ENCODE measurements at regions not wholly inside any gene's neighbourhood (a gene's known extent, or its start where the extent isn't known, plus 50 kb on each side); places are given as distances from the start of the nearest gene placed in this dataset.

DNA sequence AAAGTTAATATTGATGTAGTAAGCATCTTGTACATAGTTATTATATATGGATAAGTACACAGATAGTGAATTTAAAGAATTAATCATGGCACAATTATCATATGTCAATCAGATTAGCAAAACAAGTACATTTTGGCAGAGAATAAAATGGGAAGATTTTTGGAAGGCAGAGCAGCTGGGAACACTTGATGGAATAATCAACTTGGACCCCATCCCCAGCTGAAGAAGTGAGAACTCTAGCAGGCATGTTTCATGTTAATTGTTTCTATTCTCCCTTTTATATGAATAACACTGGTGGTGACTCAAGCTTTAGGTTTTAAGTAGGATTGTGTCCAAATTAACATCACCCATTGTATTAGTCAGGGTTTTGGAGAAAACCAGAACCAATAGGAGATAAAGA lies 198.7 kb downstream of the KCNJ2 start:
- H3K4me1 ChIP-seq = no peaks in the 10 kb centered on the region
- ATAC-seq (no peak), FAIRE-seq (no peak), DNase-seq (ENCODE audit: low read depth in 1 of 2, low spot score in 1 of 2) (no peak)
- H3K4me2 ChIP-seq = no peak overlapping the region
- no peak overlapping the region for H3K27ac ChIP-seq
- TF ChIP-seq CBX2 (IDR thresholded peaks at IDR 0.05; ENCODE audit: borderline replicate concordance, low read depth) (no peak), JUN (IDR thresholded peaks at IDR 0.05) (no peak), RARB (CRISPR knock-in tag; IDR thresholded peaks at IDR 0.05) (no peak), HOXB5 (CRISPR knock-in tag; IDR thresholded peaks at IDR 0.05) (no peak), ZNF302 (CRISPR knock-in tag; IDR thresholded peaks at IDR 0.05) (no peak), FOSL2 (IDR thresholded peaks at IDR 0.05) (no peak), FOSL2 (CRISPR knock-in tag; IDR thresholded peaks at IDR 0.05) (no peak), BHLHE40 (IDR thresholded peaks at IDR 0.05; ENCODE audit: low read depth, low read length) (no peak), NFE2L2 (conservative IDR thresholded peaks at IDR 0.05; ENCODE audit: low read length) (no peak), KDM1A (IDR thresholded peaks at IDR 0.05; ENCODE audit: low read depth) (no peak)
- TF ChIP-seq, protein P1, sequence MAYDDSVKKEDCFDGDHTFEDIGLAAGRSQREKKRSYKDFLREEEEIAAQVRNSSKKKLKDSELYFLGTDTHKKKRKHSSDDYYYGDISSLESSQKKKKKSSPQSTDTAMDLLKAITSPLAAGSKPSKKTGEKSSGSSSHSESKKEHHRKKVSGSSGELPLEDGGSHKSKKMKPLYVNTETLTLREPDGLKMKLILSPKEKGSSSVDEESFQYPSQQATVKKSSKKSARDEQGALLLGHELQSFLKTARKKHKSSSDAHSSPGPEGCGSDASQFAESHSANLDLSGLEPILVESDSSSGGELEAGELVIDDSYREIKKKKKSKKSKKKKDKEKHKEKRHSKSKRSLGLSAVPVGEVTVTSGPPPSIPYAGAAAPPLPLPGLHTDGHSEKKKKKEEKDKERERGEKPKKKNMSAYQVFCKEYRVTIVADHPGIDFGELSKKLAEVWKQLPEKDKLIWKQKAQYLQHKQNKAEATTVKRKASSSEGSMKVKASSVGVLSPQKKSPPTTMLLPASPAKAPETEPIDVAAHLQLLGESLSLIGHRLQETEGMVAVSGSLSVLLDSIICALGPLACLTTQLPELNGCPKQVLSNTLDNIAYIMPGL (CRISPR knock-in tag; IDR thresholded peaks at IDR 0.05; ENCODE audit: borderline replicate concordance) = no peak
- TF ChIP-seq, protein P2, sequence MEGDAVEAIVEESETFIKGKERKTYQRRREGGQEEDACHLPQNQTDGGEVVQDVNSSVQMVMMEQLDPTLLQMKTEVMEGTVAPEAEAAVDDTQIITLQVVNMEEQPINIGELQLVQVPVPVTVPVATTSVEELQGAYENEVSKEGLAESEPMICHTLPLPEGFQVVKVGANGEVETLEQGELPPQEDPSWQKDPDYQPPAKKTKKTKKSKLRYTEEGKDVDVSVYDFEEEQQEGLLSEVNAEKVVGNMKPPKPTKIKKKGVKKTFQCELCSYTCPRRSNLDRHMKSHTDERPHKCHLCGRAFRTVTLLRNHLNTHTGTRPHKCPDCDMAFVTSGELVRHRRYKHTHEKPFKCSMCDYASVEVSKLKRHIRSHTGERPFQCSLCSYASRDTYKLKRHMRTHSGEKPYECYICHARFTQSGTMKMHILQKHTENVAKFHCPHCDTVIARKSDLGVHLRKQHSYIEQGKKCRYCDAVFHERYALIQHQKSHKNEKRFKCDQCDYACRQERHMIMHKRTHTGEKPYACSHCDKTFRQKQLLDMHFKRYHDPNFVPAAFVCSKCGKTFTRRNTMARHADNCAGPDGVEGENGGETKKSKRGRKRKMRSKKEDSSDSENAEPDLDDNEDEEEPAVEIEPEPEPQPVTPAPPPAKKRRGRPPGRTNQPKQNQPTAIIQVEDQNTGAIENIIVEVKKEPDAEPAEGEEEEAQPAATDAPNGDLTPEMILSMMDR (IDR thresholded peaks at IDR 0.05) = no peak
- TF ChIP-seq, protein P3, sequence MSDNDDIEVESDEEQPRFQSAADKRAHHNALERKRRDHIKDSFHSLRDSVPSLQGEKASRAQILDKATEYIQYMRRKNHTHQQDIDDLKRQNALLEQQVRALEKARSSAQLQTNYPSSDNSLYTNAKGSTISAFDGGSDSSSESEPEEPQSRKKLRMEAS (IDR thresholded peaks at IDR 0.05) = no peak
- ChIA-PET CTCF (interaction anchor here (1.4 kb wide), 1 partner anchor 8 kb away, joined by 3 read pairs; no protein-coding TSS in a partner anchor), POLR2A (no interaction called here)
- H3K9me3 ChIP-seq = no peaks in the 10 kb centered on the region
- no peak overlapping the region for H3K4me3 ChIP-seq

DNA sequence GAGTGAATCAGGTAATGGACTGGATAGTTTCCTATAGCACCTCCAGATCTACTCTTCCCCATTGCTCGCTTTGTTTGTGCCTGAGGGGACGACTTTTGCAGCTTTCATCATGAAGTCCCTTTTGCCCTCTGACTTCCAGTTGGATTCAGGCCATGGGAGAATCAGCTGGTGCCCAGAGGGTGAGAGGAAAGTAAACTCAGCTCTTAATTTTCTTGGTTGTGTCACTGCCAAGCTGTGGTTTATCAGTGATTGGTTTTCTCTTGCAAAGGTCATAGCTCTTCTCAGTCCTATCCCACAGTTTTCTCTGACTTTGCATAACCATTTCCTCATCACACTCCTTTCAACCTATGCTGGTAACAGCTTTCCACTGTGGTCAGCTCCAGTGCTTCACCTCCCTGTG lies 200.1 kb downstream of the KCNJ2 start:
- FAIRE-seq (no peak), DNase-seq (ENCODE audit: low read depth in 1 of 2, low spot score in 1 of 2) (no peak)

More for the DNA sequence above, 200.1 kb downstream of the KCNJ2 start:
- WGBS (ENCODE audit: missing lambda C conversion rate) = 35% methylated on average over 2 of the region's 2 CpGs
- H3K4me2 ChIP-seq = no peak overlapping the region
- no peak overlapping the region for H3K27ac ChIP-seq
- no peak overlapping the region for H3K4me3 ChIP-seq
- CTCF ChIA-PET = interaction anchor here (0.7 to 0.9 kb wide), 2 partner anchors 12 to 894 kb away, joined by 3 read pairs; no protein-coding TSS in a partner anchor
- TF ChIP-seq MAZ (IDR thresholded peaks at IDR 0.05; ENCODE audit: borderline replicate concordance, low read depth, low read length) = no peak
- TF ChIP-seq FOSL2 (IDR thresholded peaks at IDR 0.05) = no peak
- TF ChIP-seq FOSL2 (CRISPR knock-in tag; IDR thresholded peaks at IDR 0.05) = no peak
- TF ChIP-seq, protein P4, sequence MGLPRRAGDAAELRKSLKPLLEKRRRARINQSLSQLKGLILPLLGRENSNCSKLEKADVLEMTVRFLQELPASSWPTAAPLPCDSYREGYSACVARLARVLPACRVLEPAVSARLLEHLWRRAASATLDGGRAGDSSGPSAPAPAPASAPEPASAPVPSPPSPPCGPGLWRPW (IDR thresholded peaks at IDR 0.05) = no peak
- no peak for TF ChIP-seq EP300 (IDR thresholded peaks at IDR 0.05)
- no peak for TF ChIP-seq RFX5 (IDR thresholded peaks at IDR 0.05)
- TF ChIP-seq, protein P5, sequence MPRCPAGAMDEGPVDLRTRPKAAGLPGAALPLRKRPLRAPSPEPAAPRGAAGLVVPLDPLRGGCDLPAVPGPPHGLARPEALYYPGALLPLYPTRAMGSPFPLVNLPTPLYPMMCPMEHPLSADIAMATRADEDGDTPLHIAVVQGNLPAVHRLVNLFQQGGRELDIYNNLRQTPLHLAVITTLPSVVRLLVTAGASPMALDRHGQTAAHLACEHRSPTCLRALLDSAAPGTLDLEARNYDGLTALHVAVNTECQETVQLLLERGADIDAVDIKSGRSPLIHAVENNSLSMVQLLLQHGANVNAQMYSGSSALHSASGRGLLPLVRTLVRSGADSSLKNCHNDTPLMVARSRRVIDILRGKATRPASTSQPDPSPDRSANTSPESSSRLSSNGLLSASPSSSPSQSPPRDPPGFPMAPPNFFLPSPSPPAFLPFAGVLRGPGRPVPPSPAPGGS (IDR thresholded peaks at IDR 0.05) = no peak
- TF ChIP-seq GATA3 (IDR thresholded peaks at IDR 0.05; ENCODE audit: borderline replicate concordance) = no peak
- TF ChIP-seq POLR2AphosphoS2 (conservative IDR thresholded peaks at IDR 0.05; ENCODE audit: low read length) = no peak
- no peak for TF ChIP-seq HEYL (CRISPR knock-in tag; IDR thresholded peaks at IDR 0.05)
- no peak for TF ChIP-seq NFE2L2 (conservative IDR thresholded peaks at IDR 0.05; ENCODE audit: low read length)
- no peak for TF ChIP-seq NPAS2 (CRISPR knock-in tag; IDR thresholded peaks at IDR 0.05; ENCODE audit: borderline replicate concordance)
- TF ChIP-seq TP53 (CRISPR knock-in tag; IDR thresholded peaks at IDR 0.05) = no peak
- TF ChIP-seq, protein P2 (IDR thresholded peaks at IDR 0.05) = no peak
- no peak for TF ChIP-seq SREBF2 (IDR thresholded peaks at IDR 0.05)
- TF ChIP-seq FOSB (CRISPR knock-in tag; IDR thresholded peaks at IDR 0.05) = no peak
- TF ChIP-seq RARB (CRISPR knock-in tag; IDR thresholded peaks at IDR 0.05) = no peak
- TF ChIP-seq FOXS1 (CRISPR knock-in tag; IDR thresholded peaks at IDR 0.05) = no peak
- no peak for TF ChIP-seq CEBPB (IDR thresholded peaks at IDR 0.05)
- no peak for TF ChIP-seq ZFP36 (IDR thresholded peaks at IDR 0.05; ENCODE audit: borderline replicate concordance, partially characterized antibody)
- TF ChIP-seq KDM1A (IDR thresholded peaks at IDR 0.05; ENCODE audit: low read depth) = no peak
- no peak for ATAC-seq
- no peaks in the 10 kb centered on the region for H3K4me1 ChIP-seq
- H3K9me3 ChIP-seq = no peaks in the 10 kb centered on the region
- POLR2A ChIA-PET = no interaction called here
